GM23338 (cell line): ENCODE measurements at regions not wholly inside any gene's neighbourhood (a gene's known extent, or its start where the extent isn't known, plus 50 kb on each side); places are given as distances from the start of the nearest gene placed in this dataset.

ENCODE experiments used
- ATAC-seq: fragments of 200-7000 bp; cut with Tn5 transposase; 3 replicates; pipeline ENCODE4 v1.9.1; 2020
- DNase-seq: peaks from one replicate; pipeline ENCODE4 v3.0.0-alpha.2; 2015; ENCODE audit warnings: low spot score
- H2AFZ ChIP-seq: fragments of 200-600 bp; sonication (generic); 2 replicates; pipeline ENCODE4 v1.8.0; 2016; ENCODE audit warnings: antibody characterized with exemption, mild to moderate bottlenecking, moderate library complexity
- H3F3A ChIP-seq: fragments of 200-600 bp; sonication (generic); replicated peaks from 2 replicates; pipeline ENCODE4 v1.8.0; 2017; ENCODE audit warnings: antibody characterized with exemption, mixed run types, low read depth
- H3K27ac ChIP-seq: fragments of 200-600 bp; sonication (generic); 2 replicates; pipeline ENCODE4 v1.6.1; 2016; ENCODE audit warnings: low read depth
- H3K27me3 ChIP-seq: fragments of 200-600 bp; sonication (generic); 2 replicates; pipeline ENCODE4 v1.8.0; 2016; ENCODE audit warnings: mild to moderate bottlenecking, mixed run types, moderate library complexity; ENCODE audit not compliant: insufficient read depth
- H3K36me3 ChIP-seq: fragments of 200-600 bp; sonication (generic); 2 replicates; pipeline ENCODE4 v1.8.0; 2016; ENCODE audit warnings: mild to moderate bottlenecking; ENCODE audit not compliant: insufficient read depth
- H3K4me1 ChIP-seq: fragments of 200-600 bp; sonication (generic); 2 replicates; pipeline ENCODE4 v1.8.0; 2016; ENCODE audit warnings: mild to moderate bottlenecking, moderate library complexity; ENCODE audit not compliant: insufficient read depth
- H3K4me2 ChIP-seq: fragments of 200-600 bp; sonication (generic); 2 replicates; pipeline ENCODE4 v1.7.1; 2017; ENCODE audit warnings: mixed run types
- H3K4me3 ChIP-seq: fragments of 200-600 bp; sonication (generic); 2 replicates; pipeline ENCODE4 v1.6.1; 2016; ENCODE audit warnings: mixed run types
- H3K79me2 ChIP-seq: fragments of 200-600 bp; sonication (generic); replicated peaks from 2 replicates; pipeline ENCODE4 v1.8.0; 2017; ENCODE audit warnings: mild to moderate bottlenecking; ENCODE audit not compliant: insufficient read depth
- H3K9me2 ChIP-seq: fragments of 200-600 bp; sonication (generic); 2 replicates; pipeline ENCODE4 v1.8.0; 2017; ENCODE audit not compliant: insufficient read depth
- H4K20me1 ChIP-seq: fragments of 200-600 bp; sonication (generic); replicated peaks from 2 replicates; pipeline ENCODE4 v1.8.0; 2017; ENCODE audit warnings: mild to moderate bottlenecking; ENCODE audit not compliant: insufficient read depth
- H3K27ac Mint-ChIP-seq: 2 replicates; pipeline ENCODE4 v1.8.0; 2020; ENCODE audit warnings: inconsistent platforms, mild to moderate bottlenecking, moderate library complexity, mixed read lengths
- H3K27me3 Mint-ChIP-seq: 3 replicates; pipeline ENCODE4 v1.8.0; 2022; ENCODE audit warnings: low read depth, mild to moderate bottlenecking, moderate library complexity, mixed read lengths, inconsistent platforms; ENCODE audit not compliant: insufficient read depth, poor library complexity
- H3K36me3 Mint-ChIP-seq: 3 replicates; pipeline ENCODE4 v1.8.0; 2021; ENCODE audit warnings: low read depth, mild to moderate bottlenecking, inconsistent platforms, moderate library complexity, mixed read lengths
- H3K4me1 Mint-ChIP-seq: 3 replicates; pipeline ENCODE4 v1.8.0; 2020; ENCODE audit warnings: mild to moderate bottlenecking, inconsistent platforms, mixed read lengths
- H3K4me3 Mint-ChIP-seq: 3 replicates; pipeline ENCODE4 v1.8.0; 2021; ENCODE audit warnings: moderate library complexity, mild to moderate bottlenecking, inconsistent platforms, mixed read lengths
- H3K9me3 Mint-ChIP-seq: 3 replicates; pipeline ENCODE4 v1.8.0; 2020; ENCODE audit warnings: moderate library complexity, mild to moderate bottlenecking, inconsistent platforms, mixed read lengths
- CREB1 ChIP-seq: fragments of 250-450 bp; sonication (Bioruptor Pico); IDR thresholded peaks from 2 replicates; pipeline ENCODE4 v1.5.0; 2020; ENCODE audit warnings: low read depth, mild to moderate bottlenecking, moderate library complexity
- ETS1 ChIP-seq: IDR thresholded peaks from 2 replicates; pipeline ENCODE4 v1.6.1; 2016; ENCODE audit warnings: antibody characterized with exemption
- JUNB ChIP-seq: IDR thresholded peaks from one replicate; pipeline ENCODE4 v1.6.1; 2016; ENCODE audit warnings: antibody characterized with exemption; ENCODE audit not compliant: unreplicated experiment
- REST ChIP-seq: IDR thresholded peaks from one replicate; pipeline ENCODE4 v1.6.1; 2018; ENCODE audit warnings: antibody characterized with exemption; ENCODE audit not compliant: unreplicated experiment
- STAT1 ChIP-seq: IDR thresholded peaks from one replicate; pipeline ENCODE4 v1.6.1; 2016; ENCODE audit warnings: antibody characterized with exemption; ENCODE audit not compliant: unreplicated experiment
- ZNF114 ChIP-seq: fragments of 250-450 bp; sonication (Bioruptor Pico); IDR thresholded peaks from 2 replicates; pipeline ENCODE4 v1.5.0; 2020; ENCODE audit warnings: mild to moderate bottlenecking, moderate library complexity
- TF ChIP-seq, protein P1 (sequence below), 2 experiments: fragments of 200-600 bp in 1 of 2; sonication (generic) in 1 of 2; conservative IDR thresholded peaks; 2 replicates each; pipeline versions ENCODE4 v1.5.1 to v1.6.1; 2016 to 2017; ENCODE audit warnings: antibody characterized with exemption in 2 of 2, low read depth in 2 of 2, mild to moderate bottlenecking in 2 of 2, moderate library complexity in 1 of 2

- no peak for TF ChIP-seq ETS1
- no peak for TF ChIP-seq STAT1
- TF ChIP-seq REST: no peak
- no peak for TF ChIP-seq ZNF114 (CRISPR knock-in tag)
- no peak for TF ChIP-seq CREB1 (CRISPR knock-in tag)
- no peak for TF ChIP-seq JUNB
Observed at GRCh38 chr17:62905233-62905632, 60.8 kb upstream of the TANC2 start (continued).

DNA sequence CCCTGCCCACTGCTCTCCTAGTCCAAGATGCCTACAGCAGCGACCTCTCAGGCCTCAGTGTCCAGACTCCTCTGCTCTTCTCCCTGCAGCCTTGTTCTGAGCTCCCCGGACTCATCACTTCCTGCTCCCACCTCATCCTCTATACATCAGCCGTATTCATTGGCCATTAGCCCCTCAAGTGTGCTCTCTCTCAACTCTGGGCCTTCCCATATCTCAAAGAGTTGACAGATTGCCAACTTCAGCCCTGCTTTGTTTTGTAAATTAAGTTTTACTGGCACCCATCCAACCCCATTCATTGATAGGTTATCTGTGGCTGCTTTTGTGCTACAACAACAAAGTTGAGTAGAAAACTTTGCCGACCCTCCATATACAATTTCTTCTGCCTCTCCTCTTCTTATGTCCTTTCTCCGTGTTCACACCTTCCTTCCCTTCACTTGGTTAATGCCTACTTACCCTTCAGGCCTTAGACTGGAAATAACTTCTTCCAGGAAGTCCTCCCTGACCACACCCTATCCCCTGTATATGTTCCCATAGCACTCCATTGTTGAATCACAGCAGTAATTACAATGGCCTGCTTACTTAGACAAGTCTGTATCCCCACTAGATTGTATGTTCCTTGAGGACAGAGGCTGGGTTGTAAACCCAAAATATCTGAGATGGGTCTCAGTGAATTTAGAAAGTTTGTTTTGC lies 63.4 kb upstream of the TANC2 start:
- no peak overlapping the region for H3K4me3 Mint-ChIP-seq
- Histone ChIP-seq H3K27ac (no peak overlapping the region), H2AFZ (no peak overlapping the region; the same call in 1 of the 2 replicates), H3K9me2 (no peaks in the 10 kb centered on the region), H3K36me3 (no peaks in the 10 kb centered on the region), H3K4me1 (0 out of 2 replicates have a peak, but pooled peaks cover 5% of the 10 kb centered on the region), H3K79me2 (no peaks in the 10 kb centered on the region), H3F3A (no peaks in the 10 kb centered on the region), H3K27me3 (no peaks in the 10 kb centered on the region; the same call in 1 of the 2 replicates), H4K20me1 (no peaks in the 10 kb centered on the region), H3K4me2 (no peak overlapping the region), H3K4me3 (no peak overlapping the region)
- H3K4me1 Mint-ChIP-seq: peaks cover 13% of the 10 kb centered on the region
- TF ChIP-seq, protein P1, sequence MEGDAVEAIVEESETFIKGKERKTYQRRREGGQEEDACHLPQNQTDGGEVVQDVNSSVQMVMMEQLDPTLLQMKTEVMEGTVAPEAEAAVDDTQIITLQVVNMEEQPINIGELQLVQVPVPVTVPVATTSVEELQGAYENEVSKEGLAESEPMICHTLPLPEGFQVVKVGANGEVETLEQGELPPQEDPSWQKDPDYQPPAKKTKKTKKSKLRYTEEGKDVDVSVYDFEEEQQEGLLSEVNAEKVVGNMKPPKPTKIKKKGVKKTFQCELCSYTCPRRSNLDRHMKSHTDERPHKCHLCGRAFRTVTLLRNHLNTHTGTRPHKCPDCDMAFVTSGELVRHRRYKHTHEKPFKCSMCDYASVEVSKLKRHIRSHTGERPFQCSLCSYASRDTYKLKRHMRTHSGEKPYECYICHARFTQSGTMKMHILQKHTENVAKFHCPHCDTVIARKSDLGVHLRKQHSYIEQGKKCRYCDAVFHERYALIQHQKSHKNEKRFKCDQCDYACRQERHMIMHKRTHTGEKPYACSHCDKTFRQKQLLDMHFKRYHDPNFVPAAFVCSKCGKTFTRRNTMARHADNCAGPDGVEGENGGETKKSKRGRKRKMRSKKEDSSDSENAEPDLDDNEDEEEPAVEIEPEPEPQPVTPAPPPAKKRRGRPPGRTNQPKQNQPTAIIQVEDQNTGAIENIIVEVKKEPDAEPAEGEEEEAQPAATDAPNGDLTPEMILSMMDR (conservative IDR thresholded peaks at IDR 0.05; ENCODE audit: low read depth in 2 of 2): no peak
- H3K36me3 Mint-ChIP-seq: no peaks in the 10 kb centered on the region
- ATAC-seq (no peak), DNase-seq (no peak)
- no peaks in the 10 kb centered on the region for H3K27me3 Mint-ChIP-seq
- no peak overlapping the region for H3K27ac Mint-ChIP-seq
- H3K9me3 Mint-ChIP-seq: no peaks in the 10 kb centered on the region; the same call in 2 of the 3 replicates
